Skeletal muscle satellite cell (primary cell): ENCODE measurements at regions not wholly inside any gene's neighbourhood (a gene's known extent, or its start where the extent isn't known, plus 50 kb on each side); places are given as distances from the start of the nearest gene placed in this dataset.

ENCODE experiments used
- H3K27me3 ChIP-seq: 2 replicates; pipeline ENCODE4 v1.7.0; 2013; ENCODE audit warnings: low read length; ENCODE audit not compliant: control insufficient read depth, insufficient read depth
- H3K36me3 ChIP-seq: 2 replicates; pipeline ENCODE4 v1.7.0; 2013; ENCODE audit warnings: mild to moderate bottlenecking, control low read depth, low read length; ENCODE audit not compliant: insufficient read depth
- H3K4me1 ChIP-seq: 2 replicates; pipeline ENCODE4 v1.7.0; 2013; ENCODE audit warnings: low read length; ENCODE audit not compliant: control insufficient read depth, insufficient read depth
- H3K4me2 ChIP-seq: 2 replicates; pipeline ENCODE4 v1.7.0; 2013; ENCODE audit warnings: mild to moderate bottlenecking, low read length
- H3K4me3 ChIP-seq: 2 replicates; pipeline ENCODE4 v1.7.0; 2013; ENCODE audit warnings: low read length
- H3K9ac ChIP-seq: 2 replicates; pipeline ENCODE4 v1.7.0; 2013; ENCODE audit warnings: mild to moderate bottlenecking, low read depth, low read length, moderate library complexity
- H3K9me3 ChIP-seq: replicated peaks from 2 replicates; pipeline ENCODE4 v1.7.0; 2013; ENCODE audit warnings: mild to moderate bottlenecking, control low read depth, low read length

- Histone ChIP-seq H3K9ac (no peak overlapping the region), H3K4me2 (no peak overlapping the region), H3K4me1 (no peaks in the 10 kb centered on the region)
Observed at GRCh38 chr1:79568411-79568810, 561.9 kb upstream of the ADGRL4 start.

GRCh38 chr1:79561521-79561978, 555.0 kb upstream of the ADGRL4 start:
- Histone ChIP-seq H3K36me3 (no peaks in the 10 kb centered on the region), H3K4me2 (no peak overlapping the region), H3K9me3 (no peaks in the 10 kb centered on the region), H3K9ac (no peak overlapping the region), H3K4me3 (no peak overlapping the region), H3K27me3 (no peaks in the 10 kb centered on the region), H3K4me1 (no peaks in the 10 kb centered on the region)

More at GRCh38 chr1:79568411-79568810, 561.9 kb upstream of the ADGRL4 start:
- Histone ChIP-seq H3K9me3 (no peaks in the 10 kb centered on the region), H3K27me3 (no peaks in the 10 kb centered on the region), H3K36me3 (no peaks in the 10 kb centered on the region), H3K4me3 (no peak overlapping the region)

- H3K4me3 ChIP-seq = no peak overlapping the region
- no peaks in the 10 kb centered on the region for H3K9me3 ChIP-seq
- H3K36me3 ChIP-seq = no peaks in the 10 kb centered on the region
Observed at GRCh38 chr1:79556189-79556588, 549.7 kb upstream of the ADGRL4 start.

GRCh38 chr1:79554688-79555087, 548.2 kb upstream of the ADGRL4 start:
- Histone ChIP-seq H3K4me1 (no peaks in the 10 kb centered on the region), H3K27me3 (peaks cover 3% of the 10 kb centered on the region), H3K9ac (no peak overlapping the region)

More at GRCh38 chr1:79556189-79556588, 549.7 kb upstream of the ADGRL4 start:
- Histone ChIP-seq H3K4me2 (no peak overlapping the region), H3K9ac (no peak overlapping the region), H3K27me3 (no peaks in the 10 kb centered on the region), H3K4me1 (no peaks in the 10 kb centered on the region)

GRCh38 chr1:79551321-79551720, 544.8 kb upstream of the ADGRL4 start:
- H3K4me3 ChIP-seq = no peak overlapping the region
- no peaks in the 10 kb centered on the region for H3K9me3 ChIP-seq
- H3K36me3 ChIP-seq = no peaks in the 10 kb centered on the region
- H3K27me3 ChIP-seq = peaks cover 3% of the 10 kb centered on the region
- no peaks in the 10 kb centered on the region for H3K4me1 ChIP-seq
- no peak overlapping the region for H3K4me2 ChIP-seq
- H3K9ac ChIP-seq = no peak overlapping the region

More at GRCh38 chr1:79554688-79555087, 548.2 kb upstream of the ADGRL4 start:
- Histone ChIP-seq H3K36me3 (no peaks in the 10 kb centered on the region), H3K9me3 (no peaks in the 10 kb centered on the region), H3K4me2 (no peak overlapping the region), H3K4me3 (no peak overlapping the region)

GRCh38 chr1:79550402-79550801, 543.9 kb upstream of the ADGRL4 start:
- H3K27me3 ChIP-seq = peaks cover 3% of the 10 kb centered on the region
- H3K36me3 ChIP-seq = no peaks in the 10 kb centered on the region
- H3K9ac ChIP-seq = no peak overlapping the region
- H3K9me3 ChIP-seq = no peaks in the 10 kb centered on the region
- H3K4me2 ChIP-seq = no peak overlapping the region
- H3K4me3 ChIP-seq = no peak overlapping the region
- no peaks in the 10 kb centered on the region for H3K4me1 ChIP-seq

GRCh38 chr1:79549201-79549600, 542.7 kb upstream of the ADGRL4 start:
- Histone ChIP-seq H3K36me3 (no peaks in the 10 kb centered on the region), H3K4me2 (no peak overlapping the region), H3K9me3 (no peaks in the 10 kb centered on the region), H3K9ac (no peak overlapping the region), H3K4me3 (no peak overlapping the region), H3K4me1 (no peaks in the 10 kb centered on the region), H3K27me3 (peaks cover 3% of the 10 kb centered on the region)

GRCh38 chr1:79547514-79547913, 541.0 kb upstream of the ADGRL4 start:
- Histone ChIP-seq H3K4me3 (no peak overlapping the region), H3K4me2 (no peak overlapping the region), H3K36me3 (no peaks in the 10 kb centered on the region), H3K4me1 (no peaks in the 10 kb centered on the region), H3K27me3 (peaks cover 3% of the 10 kb centered on the region), H3K9ac (no peak overlapping the region), H3K9me3 (no peaks in the 10 kb centered on the region)

- Histone ChIP-seq H3K27me3 (no peaks in the 10 kb centered on the region), H3K9me3 (no peaks in the 10 kb centered on the region), H3K9ac (no peak overlapping the region), H3K4me2 (no peak overlapping the region), H3K4me3 (no peak overlapping the region), H3K36me3 (no peaks in the 10 kb centered on the region), H3K4me1 (no peaks in the 10 kb centered on the region)
Observed at GRCh38 chr1:79543394-79543793, 536.9 kb upstream of the ADGRL4 start.

GRCh38 chr1:79539001-79539400, 532.5 kb upstream of the ADGRL4 start:
- Histone ChIP-seq H3K4me2 (no peak overlapping the region), H3K9me3 (no peaks in the 10 kb centered on the region), H3K36me3 (no peaks in the 10 kb centered on the region), H3K27me3 (no peaks in the 10 kb centered on the region), H3K4me3 (no peak overlapping the region), H3K4me1 (no peaks in the 10 kb centered on the region), H3K9ac (no peak overlapping the region)

GRCh38 chr1:79532555-79532954, 526.0 kb upstream of the ADGRL4 start:
- Histone ChIP-seq H3K9me3 (no peaks in the 10 kb centered on the region), H3K4me1 (no peaks in the 10 kb centered on the region), H3K4me2 (no peak overlapping the region), H3K4me3 (no peak overlapping the region), H3K9ac (no peak overlapping the region), H3K36me3 (no peaks in the 10 kb centered on the region), H3K27me3 (no peaks in the 10 kb centered on the region)

- H3K9ac ChIP-seq = no peak overlapping the region
- H3K27me3 ChIP-seq = no peaks in the 10 kb centered on the region
- no peak overlapping the region for H3K4me3 ChIP-seq
- no peaks in the 10 kb centered on the region for H3K9me3 ChIP-seq
- H3K4me1 ChIP-seq = no peaks in the 10 kb centered on the region
- H3K36me3 ChIP-seq = no peaks in the 10 kb centered on the region
- no peak overlapping the region for H3K4me2 ChIP-seq
Observed at GRCh38 chr1:79531790-79532189, 525.3 kb upstream of the ADGRL4 start.
